ENCODE measurements at regions not wholly inside any gene's neighbourhood (a gene's known extent, or its start where the extent isn't known, plus 50 kb on each side); places are given as distances from the start of the nearest gene placed in this dataset.

- FAIRE-seq (no peak), DNase-seq (ENCODE audit: insufficient read length, low spot score) (no peak)
- no peak for TF ChIP-seq CTCF (IDR thresholded peaks at IDR 0.05; ENCODE audit: insufficient read depth, missing control alignments)
These were observed 91.2 kb downstream of the AIPL1 start for GRCh38 chr17:6343736-6344135.

- no peak for TF ChIP-seq CTCF (IDR thresholded peaks at IDR 0.05; ENCODE audit: insufficient read depth, missing control alignments)
- no peak for FAIRE-seq
- no peak for DNase-seq (ENCODE audit: insufficient read length, low spot score)
These were observed 91.7 kb downstream of the AIPL1 start for GRCh38 chr17:6343191-6343590.

GRCh38 chr17:6340708-6341107 lies 94.2 kb downstream of the AIPL1 start:
- DNase-seq (ENCODE audit: insufficient read length, low spot score) (no peak), FAIRE-seq (no peak)
- TF ChIP-seq CTCF (IDR thresholded peaks at IDR 0.05; ENCODE audit: insufficient read depth, missing control alignments), result no peak

GRCh38 chr17:6334386-6334785 lies 100.5 kb downstream of the AIPL1 start:
- DNase-seq (ENCODE audit: insufficient read length, low spot score) (no peak), FAIRE-seq (no peak)
- TF ChIP-seq CTCF (IDR thresholded peaks at IDR 0.05; ENCODE audit: insufficient read depth, missing control alignments), result no peak

- DNase-seq (ENCODE audit: insufficient read length, low spot score), result no peak
- no peak for TF ChIP-seq CTCF (IDR thresholded peaks at IDR 0.05; ENCODE audit: insufficient read depth, missing control alignments)
- FAIRE-seq, result no peak
These were observed 104.0 kb downstream of the AIPL1 start for GRCh38 chr17:6330936-6331335.

GRCh38 chr17:6328279-6328678 lies 106.6 kb downstream of the AIPL1 start:
- DNase-seq (ENCODE audit: insufficient read length, low spot score) (no peak), FAIRE-seq (no peak)
- TF ChIP-seq CTCF (IDR thresholded peaks at IDR 0.05; ENCODE audit: insufficient read depth, missing control alignments), result no peak

GRCh38 chr17:6327007-6327406 lies 107.9 kb downstream of the AIPL1 start:
- FAIRE-seq (no peak), DNase-seq (ENCODE audit: insufficient read length, low spot score) (no peak)
- no peak for TF ChIP-seq CTCF (IDR thresholded peaks at IDR 0.05; ENCODE audit: insufficient read depth, missing control alignments)
